ENCODE measurements at regions not wholly inside any gene's neighbourhood (a gene's known extent, or its start where the extent isn't known, plus 50 kb on each side); places are given as distances from the start of the nearest gene placed in this dataset.

- DNase-seq = no peak
Observed at GRCh38 chr2:147548451-147548850, 296.4 kb upstream of the ACVR2A start.

GRCh38 chr2:147547440-147547839, 297.4 kb upstream of the ACVR2A start:
- DNase-seq = no peak

- DNase-seq = no peak
Observed at GRCh38 chr2:147546109-147546508, 298.7 kb upstream of the ACVR2A start.

GRCh38 chr2:147543056-147543455, 301.8 kb upstream of the ACVR2A start:
- no peak for DNase-seq

- no peak for DNase-seq
Observed at GRCh38 chr2:147542351-147542750, 302.5 kb upstream of the ACVR2A start.

- no peak for DNase-seq
Observed at GRCh38 chr2:147541314-147541713, 303.5 kb upstream of the ACVR2A start.

- DNase-seq = no peak
Observed at GRCh38 chr2:147538821-147539220, 306.0 kb upstream of the ACVR2A start.

- no peak for DNase-seq
Observed at GRCh38 chr2:147538088-147538487, 306.7 kb upstream of the ACVR2A start.

GRCh38 chr2:147531269-147531668, 313.6 kb upstream of the ACVR2A start:
- DNase-seq = no peak

- DNase-seq = no peak
Observed at GRCh38 chr2:147530033-147530432, 314.8 kb upstream of the ACVR2A start.

GRCh38 chr2:147525819-147526489, 318.9 kb upstream of the ACVR2A start:
- no peak for DNase-seq

GRCh38 chr2:147524912-147525311, 319.9 kb upstream of the ACVR2A start:
- no peak for DNase-seq

GRCh38 chr2:147523415-147523814, 321.4 kb upstream of the ACVR2A start:
- DNase-seq = no peak

GRCh38 chr2:147521936-147522335, 322.9 kb upstream of the ACVR2A start:
- no peak for DNase-seq

GRCh38 chr2:147520817-147521216, 324.0 kb upstream of the ACVR2A start:
- DNase-seq = no peak

GRCh38 chr2:147519178-147519577, 325.7 kb upstream of the ACVR2A start:
- no peak for DNase-seq

GRCh38 chr2:147515213-147515612, 329.6 kb upstream of the ACVR2A start:
- DNase-seq = no peak

- DNase-seq = no peak
Observed at GRCh38 chr2:147512206-147512605, 332.6 kb upstream of the ACVR2A start.

- no peak for DNase-seq
Observed at GRCh38 chr2:147511491-147511948, 333.3 kb upstream of the ACVR2A start.

- DNase-seq = no peak
Observed at GRCh38 chr2:147509821-147510220, 335.0 kb upstream of the ACVR2A start.

- no peak for DNase-seq
Observed at GRCh38 chr2:147506889-147507288, 337.9 kb upstream of the ACVR2A start.

- DNase-seq = no peak
Observed at GRCh38 chr2:147502711-147503290, 342.0 kb upstream of the ACVR2A start.

- no peak for DNase-seq
Observed at GRCh38 chr2:147501968-147502367, 342.9 kb upstream of the ACVR2A start.

GRCh38 chr2:147500819-147501395, 343.9 kb upstream of the ACVR2A start:
- no peak for DNase-seq

- no peak for DNase-seq
Observed at GRCh38 chr2:147500229-147500628, 344.6 kb upstream of the ACVR2A start.
